ENCODE measurements at regions not wholly inside any gene's neighbourhood (a gene's known extent, or its start where the extent isn't known, plus 50 kb on each side); places are given as distances from the start of the nearest gene placed in this dataset.

- TF ChIP-seq CTCF (IDR thresholded peaks at IDR 0.05 in 2 of 3, conservative IDR thresholded peaks at IDR 0.05 in 1 of 3; ENCODE audit: borderline replicate concordance in 1 of 3, insufficient read depth in 1 of 3, low read depth in 2 of 3, low read length in 2 of 3), result no peak
- TF ChIP-seq MAX (IDR thresholded peaks at IDR 0.05), result no peak
- no peak for TF ChIP-seq TCF7L2 (IDR thresholded peaks at IDR 0.05; ENCODE audit: borderline replicate concordance, extremely low read depth, insufficient read depth, insufficient read length)
- TF ChIP-seq ELF1 (IDR thresholded peaks at IDR 0.05; ENCODE audit: borderline replicate concordance, low read depth), result no peak
- no peak for TF ChIP-seq SP1 (IDR thresholded peaks at IDR 0.05; ENCODE audit: low read depth)
Measured at GRCh38 chr22:49151256-49152126, 676.2 kb downstream of the BRD1 start (continued).

GRCh38 chr22:49150801-49151221 is 676.9 kb downstream of the BRD1 start:
- Histone ChIP-seq H3K9ac (ENCODE audit: low read length) (no peak overlapping the region), H3K4me3 (replicated peaks in 1 of 2; ENCODE audit: low read depth in 1 of 2, low read length in 2 of 2) (no peak overlapping the region), H3K27me3 (ENCODE audit: insufficient read depth, low read length) (peaks cover 25% of the 10 kb centered on the region; the same call in 1 of the 2 replicates), H3K9me3 (ENCODE audit: control insufficient read depth in 1 of 2, insufficient read depth in 1 of 2, low read depth in 1 of 2, low read length in 2 of 2) (no peaks in the 10 kb centered on the region), H3K4me1 (ENCODE audit: control insufficient read depth in 1 of 2, insufficient read depth in 2 of 2, low read length in 2 of 2) (no peaks in the 10 kb centered on the region), H3K36me3 (ENCODE audit: control insufficient read depth in 1 of 2, insufficient read depth in 2 of 2, low read length in 2 of 2) (no peaks in the 10 kb centered on the region), H3K79me2 (ENCODE audit: insufficient read depth, low read length) (no peaks in the 10 kb centered on the region), H3K27ac (ENCODE audit: low read depth, low read length) (no peak overlapping the region), H4K20me1 (ENCODE audit: insufficient read depth) (no peaks in the 10 kb centered on the region), H2AFZ (ENCODE audit: low read depth, low read length, poor library complexity, severe bottlenecking) (no peak overlapping the region), H3K4me2 (ENCODE audit: low read length) (no peak overlapping the region), H3K9me2 (ENCODE audit: insufficient read depth) (no peaks in the 10 kb centered on the region)
- DNase-seq (ENCODE audit: low read depth, low spot score) (no peak), ATAC-seq (no peak)
- RAD21 ChIA-PET (ENCODE audit: low non-redundant PET in 1 of 2, low total read pairs in 2 of 2, uncharacterized antibody in 2 of 2, unreplicated experiment in 2 of 2), result no interaction called here
- BruUV-seq (replicated peaks), result no TSS peak
- intact Hi-C loops (cut with micrococcal nuclease), result no loop called here
- POLR2A ChIA-PET, result no interaction called here
- CTCF ChIA-PET, result no interaction called here
- TF ChIP-seq EZH2phosphoT487 (IDR thresholded peaks at IDR 0.05; ENCODE audit: borderline replicate concordance) (no peak), RAD21 (IDR thresholded peaks at IDR 0.05; ENCODE audit: low read depth) (no peak), CEBPB (IDR thresholded peaks at IDR 0.05; ENCODE audit: low read depth) (no peak), CBX3 (IDR thresholded peaks at IDR 0.05; ENCODE audit: low read depth) (no peak), YY1 (IDR thresholded peaks at IDR 0.05; ENCODE audit: extremely low read depth, insufficient replicate concordance, low read depth, low read length) (no peak), ZBTB33 (IDR thresholded peaks at IDR 0.05; ENCODE audit: extremely low read depth, insufficient replicate concordance, low read length) (no peak), CTCF (IDR thresholded peaks at IDR 0.05 in 2 of 3, conservative IDR thresholded peaks at IDR 0.05 in 1 of 3; ENCODE audit: borderline replicate concordance in 1 of 3, insufficient read depth in 1 of 3, low read depth in 2 of 3, low read length in 2 of 3) (no peak), SIN3A (IDR thresholded peaks at IDR 0.05; ENCODE audit: low read depth) (no peak), EGR1 (IDR thresholded peaks at IDR 0.05; ENCODE audit: low read depth) (no peak), MAX (IDR thresholded peaks at IDR 0.05) (no peak), ATF3 (IDR thresholded peaks at IDR 0.05) (no peak), EZH2 (IDR thresholded peaks at IDR 0.05) (no peak), SRF (IDR thresholded peaks at IDR 0.05; ENCODE audit: low read depth) (no peak), ELF1 (IDR thresholded peaks at IDR 0.05; ENCODE audit: borderline replicate concordance, low read depth) (no peak)
